WERI-Rb-1 (cell line): ENCODE measurements at regions not wholly inside any gene's neighbourhood (a gene's known extent, or its start where the extent isn't known, plus 50 kb on each side); places are given as distances from the start of the nearest gene placed in this dataset.

Experiments used
- DNase-seq: peaks from one replicate; pipeline ENCODE4 v3.0.0-alpha.2; 2020
- H3K27ac ChIP-seq: fragments of 250-450 bp; sonication (Bioruptor Pico); 2 replicates; pipeline ENCODE4 v1.5.1; 2020; ENCODE audit warnings: mild to moderate bottlenecking, moderate library complexity
- H3K27me3 ChIP-seq: fragments of 250-450 bp; sonication (Bioruptor Pico); 2 replicates; pipeline ENCODE4 v1.5.1; 2021; ENCODE audit warnings: mild to moderate bottlenecking, low read depth, moderate library complexity; ENCODE audit not compliant: insufficient read depth, severe bottlenecking
- H3K36me3 ChIP-seq: fragments of 250-450 bp; sonication (Bioruptor Pico); 2 replicates; pipeline ENCODE4 v1.5.1; 2020; ENCODE audit warnings: mild to moderate bottlenecking, moderate library complexity
- H3K4me3 ChIP-seq: 2 replicates; pipeline ENCODE4 v1.5.1; 2011; ENCODE audit warnings: low read depth, mild to moderate bottlenecking, control low read depth, low read length
- H3K9me3 ChIP-seq: fragments of 250-450 bp; sonication (Bioruptor Pico); 2 replicates; pipeline ENCODE4 v1.5.1; 2021; ENCODE audit warnings: mild to moderate bottlenecking, moderate library complexity; ENCODE audit not compliant: severe bottlenecking
- TF ChIP-seq, protein P1 (sequence below): IDR thresholded peaks from 2 replicates; pipeline ENCODE4 v1.5.1; 2011; ENCODE audit warnings: low read depth, mild to moderate bottlenecking, control low read depth, inconsistent platforms, low read length

DNA sequence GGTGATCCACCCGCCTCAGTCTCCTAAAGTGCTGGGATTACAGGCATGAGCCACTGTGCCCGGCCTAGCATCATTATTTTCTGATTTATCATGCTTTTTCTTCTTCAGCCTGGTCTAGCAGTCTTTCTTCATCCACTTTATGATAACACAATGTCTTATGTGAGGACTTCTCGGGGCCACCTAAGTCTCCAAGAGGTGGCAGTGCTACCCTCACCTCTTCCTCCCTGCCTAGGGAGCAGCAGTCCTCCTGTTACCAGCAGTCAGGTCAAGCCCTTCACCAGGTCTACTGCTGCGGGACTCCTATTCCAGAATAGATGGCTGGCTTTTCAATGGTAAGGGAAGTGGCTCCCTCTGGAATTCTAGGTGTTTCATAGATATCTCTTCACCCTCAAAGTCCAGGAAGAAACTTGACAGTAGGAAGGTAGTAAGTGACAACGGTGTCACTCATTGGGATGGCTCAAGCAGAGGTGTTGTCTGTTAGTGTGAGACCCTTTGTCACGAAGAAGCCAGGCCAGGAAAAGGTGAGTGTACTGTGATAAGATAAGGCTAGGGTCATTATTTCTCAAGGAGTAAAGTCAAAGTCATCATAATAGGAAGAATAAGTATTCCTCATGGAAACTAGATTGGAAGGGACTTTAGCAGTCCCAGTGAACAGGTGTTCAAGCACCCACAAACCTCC is 164.0 kb downstream of the KLF5 start:
- Histone ChIP-seq H3K27ac (no peak overlapping the region), H3K36me3 (no peaks in the 10 kb centered on the region), H3K4me3 (no peak overlapping the region), H3K27me3 (no peaks in the 10 kb centered on the region), H3K9me3 (no peaks in the 10 kb centered on the region)
- no peak for DNase-seq
- TF ChIP-seq, protein P1, sequence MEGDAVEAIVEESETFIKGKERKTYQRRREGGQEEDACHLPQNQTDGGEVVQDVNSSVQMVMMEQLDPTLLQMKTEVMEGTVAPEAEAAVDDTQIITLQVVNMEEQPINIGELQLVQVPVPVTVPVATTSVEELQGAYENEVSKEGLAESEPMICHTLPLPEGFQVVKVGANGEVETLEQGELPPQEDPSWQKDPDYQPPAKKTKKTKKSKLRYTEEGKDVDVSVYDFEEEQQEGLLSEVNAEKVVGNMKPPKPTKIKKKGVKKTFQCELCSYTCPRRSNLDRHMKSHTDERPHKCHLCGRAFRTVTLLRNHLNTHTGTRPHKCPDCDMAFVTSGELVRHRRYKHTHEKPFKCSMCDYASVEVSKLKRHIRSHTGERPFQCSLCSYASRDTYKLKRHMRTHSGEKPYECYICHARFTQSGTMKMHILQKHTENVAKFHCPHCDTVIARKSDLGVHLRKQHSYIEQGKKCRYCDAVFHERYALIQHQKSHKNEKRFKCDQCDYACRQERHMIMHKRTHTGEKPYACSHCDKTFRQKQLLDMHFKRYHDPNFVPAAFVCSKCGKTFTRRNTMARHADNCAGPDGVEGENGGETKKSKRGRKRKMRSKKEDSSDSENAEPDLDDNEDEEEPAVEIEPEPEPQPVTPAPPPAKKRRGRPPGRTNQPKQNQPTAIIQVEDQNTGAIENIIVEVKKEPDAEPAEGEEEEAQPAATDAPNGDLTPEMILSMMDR: no peak

DNA sequence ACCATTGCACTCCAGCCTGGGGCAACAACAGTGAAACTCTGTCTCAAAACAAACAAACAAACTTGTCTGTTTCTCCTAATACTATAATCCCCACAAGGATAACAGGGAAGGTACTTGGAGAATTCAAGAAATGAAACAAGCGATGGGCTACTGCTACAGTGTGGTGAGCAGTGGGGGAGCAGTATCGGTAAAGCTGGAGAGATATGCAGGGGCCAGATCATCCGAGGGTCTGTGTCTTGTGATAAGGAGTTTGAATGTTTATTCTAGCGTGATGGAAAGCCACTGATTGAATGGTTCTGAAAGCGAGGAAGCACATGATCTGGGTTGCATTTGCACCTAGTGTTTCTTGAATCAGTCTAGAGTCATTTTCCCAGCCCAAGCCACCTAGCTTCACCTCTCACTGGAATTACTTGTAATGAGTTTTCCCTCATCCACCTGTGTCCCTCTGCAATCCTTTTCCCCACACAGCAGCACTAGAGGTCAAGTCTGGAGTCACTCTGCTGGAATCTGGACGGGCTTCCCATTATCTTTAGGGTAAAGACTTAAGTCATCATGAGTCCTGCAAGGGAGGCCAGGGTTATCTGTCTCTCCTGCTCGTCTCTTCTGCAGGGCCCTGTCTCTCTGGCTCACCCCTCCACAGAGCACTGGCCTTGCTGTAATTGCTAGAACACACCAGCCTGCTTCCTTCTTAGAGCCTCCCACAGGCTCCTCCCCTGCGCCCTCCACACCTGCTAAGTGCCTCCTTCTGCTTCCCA is 162.3 kb downstream of the KLF5 start:
- TF ChIP-seq, protein P1: no peak
- peak; percentile 18 for DNase-seq
- Histone ChIP-seq H3K27me3 (no peaks in the 10 kb centered on the region), H3K36me3 (no peaks in the 10 kb centered on the region), H3K9me3 (no peaks in the 10 kb centered on the region), H3K4me3 (no peak overlapping the region), H3K27ac (no peak overlapping the region)

- no peaks in the 10 kb centered on the region for H3K9me3 ChIP-seq
- H3K36me3 ChIP-seq: no peaks in the 10 kb centered on the region
- TF ChIP-seq, protein P1: no peak
- no peak overlapping the region for H3K27ac ChIP-seq
- DNase-seq: no peak
- H3K27me3 ChIP-seq: no peaks in the 10 kb centered on the region
- no peak overlapping the region for H3K4me3 ChIP-seq
Measured at GRCh38 chr13:73218181-73218580, 159.4 kb downstream of the KLF5 start.

DNA sequence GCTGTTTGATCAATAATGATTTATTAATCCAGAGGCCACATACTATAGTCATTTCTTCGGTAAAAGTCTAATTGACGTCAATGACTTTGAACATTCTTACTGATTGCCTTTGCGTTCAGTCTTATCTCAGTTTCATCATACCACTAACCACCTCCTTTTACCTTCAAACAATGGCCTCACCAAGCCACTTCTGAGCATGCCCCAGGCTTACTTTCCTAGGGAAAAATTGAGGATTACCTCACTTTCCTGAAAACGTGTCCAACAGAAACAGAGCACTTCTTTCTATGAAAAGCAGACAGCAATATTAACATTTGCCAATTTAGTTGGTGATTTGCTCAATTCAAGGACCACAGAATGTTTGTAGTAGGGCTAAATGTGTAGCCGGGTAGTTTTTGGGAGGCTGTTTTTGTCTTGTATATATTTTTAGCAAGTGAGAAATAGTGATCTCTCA is 157.6 kb downstream of the KLF5 start:
- Histone ChIP-seq H3K27me3 (no peaks in the 10 kb centered on the region), H3K36me3 (no peaks in the 10 kb centered on the region), H3K4me3 (no peak overlapping the region), H3K27ac (no peak overlapping the region), H3K9me3 (no peaks in the 10 kb centered on the region)
- DNase-seq: no peak
- TF ChIP-seq, protein P1: no peak

GRCh38 chr13:73215823-73216222 is 157.0 kb downstream of the KLF5 start:
- TF ChIP-seq, protein P1: no peak
- Histone ChIP-seq H3K9me3 (no peaks in the 10 kb centered on the region), H3K27ac (no peak overlapping the region), H3K4me3 (no peak overlapping the region), H3K36me3 (no peaks in the 10 kb centered on the region), H3K27me3 (no peaks in the 10 kb centered on the region)
- DNase-seq: no peak

- Histone ChIP-seq H3K36me3 (no peaks in the 10 kb centered on the region), H3K27me3 (no peaks in the 10 kb centered on the region), H3K27ac (no peak overlapping the region), H3K9me3 (no peaks in the 10 kb centered on the region), H3K4me3 (no peak overlapping the region)
- DNase-seq: no peak
- TF ChIP-seq, protein P1: no peak
Measured at GRCh38 chr13:73212482-73212881, 153.7 kb downstream of the KLF5 start.
